GM21447 (cell line): ENCODE measurements at regions not wholly inside any gene's neighbourhood (a gene's known extent, or its start where the extent isn't known, plus 50 kb on each side); places are given as distances from the start of the nearest gene placed in this dataset.

Source experiments
- ATAC-seq: cut with Tn5 transposase; IDR thresholded peaks from one replicate; pipeline ENCODE4 v1.9.1; 2021; ENCODE audit not compliant: unreplicated experiment

DNA sequence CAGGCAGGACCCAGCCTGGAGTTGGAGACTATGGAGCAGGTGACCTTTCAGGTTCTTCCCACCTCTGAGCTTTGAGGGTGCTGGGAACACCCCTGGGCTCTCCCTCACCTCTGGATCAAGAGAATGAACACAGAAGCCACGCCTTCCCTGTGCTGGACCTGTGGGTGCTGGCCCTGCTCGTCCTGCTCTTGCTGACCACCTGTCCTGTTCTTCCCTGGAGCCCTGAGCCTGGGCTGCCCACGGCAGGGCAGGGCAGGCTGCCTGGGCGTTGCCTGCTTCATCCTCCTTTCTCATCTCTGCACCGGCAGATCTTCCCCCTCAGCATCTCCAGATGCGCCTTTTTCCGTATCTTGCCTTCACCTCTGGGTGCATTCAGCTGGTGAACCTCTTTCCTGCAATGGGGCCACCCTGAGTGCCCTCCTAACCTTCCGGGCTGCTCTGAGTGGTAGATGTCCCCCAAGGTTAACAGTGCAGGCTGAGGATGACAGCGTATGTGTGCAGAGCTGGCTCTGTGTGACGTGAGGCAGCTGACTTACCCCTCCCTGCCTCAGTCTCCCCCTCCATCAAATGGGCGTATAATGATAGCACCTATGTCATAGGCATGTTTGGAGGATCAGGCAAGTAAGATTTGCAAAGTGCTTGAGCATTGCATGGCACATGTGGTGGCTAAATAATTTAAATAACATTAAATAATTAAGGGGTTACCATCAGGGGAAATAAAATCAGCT lies 225.8 kb upstream of the CIBAR2 start:
- ATAC-seq = no peak

DNA sequence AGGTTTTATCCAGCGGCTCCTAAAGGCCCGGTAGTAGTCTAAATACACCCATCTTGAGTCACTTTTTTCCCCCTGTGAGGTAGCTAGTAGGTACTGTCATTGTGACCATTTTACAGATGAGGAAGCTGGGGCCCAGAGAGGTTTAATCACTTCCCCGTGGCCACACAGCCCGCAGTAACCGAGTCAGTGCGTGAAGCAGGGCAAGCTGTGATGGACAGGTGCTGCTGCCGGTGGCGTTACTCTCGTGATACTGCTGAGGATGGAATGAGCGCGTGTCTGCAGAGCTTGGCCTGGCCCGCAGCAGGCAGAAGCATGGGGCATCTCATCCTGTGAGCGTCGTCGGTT lies 226.3 kb upstream of the CIBAR2 start:
- ATAC-seq = no peak

DNA sequence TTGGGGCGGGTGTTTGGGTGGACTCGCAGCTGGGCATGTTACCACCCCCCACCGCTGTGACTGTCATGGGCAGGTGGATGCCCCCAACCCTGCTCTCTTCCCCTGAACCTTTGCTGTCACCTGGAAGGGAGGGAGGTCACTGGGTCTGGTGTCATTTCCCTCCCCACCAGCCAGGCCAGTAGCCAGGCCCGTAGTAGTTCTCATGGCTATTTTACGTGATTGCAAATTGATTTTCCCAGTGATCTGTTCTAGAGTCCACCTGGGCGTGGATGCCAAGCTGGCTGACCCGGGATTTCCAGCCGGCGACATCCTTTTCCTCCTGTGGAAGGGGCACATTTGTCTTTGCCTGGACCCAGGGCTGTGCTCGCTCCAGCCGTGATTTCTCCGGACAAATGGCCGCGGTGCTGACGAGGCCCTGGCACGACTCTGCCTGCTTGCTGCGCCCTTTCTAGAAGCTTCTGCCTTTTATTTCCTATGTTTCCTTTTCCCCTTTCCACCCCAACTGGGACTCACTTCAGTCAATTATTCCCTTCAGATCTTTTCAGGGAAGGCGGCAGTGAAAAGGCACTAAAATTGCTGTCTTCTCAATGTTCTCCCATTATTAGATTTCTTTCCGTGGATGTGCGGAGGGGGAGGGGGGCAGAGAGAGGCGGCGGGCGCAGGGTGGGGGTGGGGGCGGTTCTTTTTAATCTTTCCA lies 226.9 kb upstream of the CIBAR2 start:
- no peak for ATAC-seq

DNA sequence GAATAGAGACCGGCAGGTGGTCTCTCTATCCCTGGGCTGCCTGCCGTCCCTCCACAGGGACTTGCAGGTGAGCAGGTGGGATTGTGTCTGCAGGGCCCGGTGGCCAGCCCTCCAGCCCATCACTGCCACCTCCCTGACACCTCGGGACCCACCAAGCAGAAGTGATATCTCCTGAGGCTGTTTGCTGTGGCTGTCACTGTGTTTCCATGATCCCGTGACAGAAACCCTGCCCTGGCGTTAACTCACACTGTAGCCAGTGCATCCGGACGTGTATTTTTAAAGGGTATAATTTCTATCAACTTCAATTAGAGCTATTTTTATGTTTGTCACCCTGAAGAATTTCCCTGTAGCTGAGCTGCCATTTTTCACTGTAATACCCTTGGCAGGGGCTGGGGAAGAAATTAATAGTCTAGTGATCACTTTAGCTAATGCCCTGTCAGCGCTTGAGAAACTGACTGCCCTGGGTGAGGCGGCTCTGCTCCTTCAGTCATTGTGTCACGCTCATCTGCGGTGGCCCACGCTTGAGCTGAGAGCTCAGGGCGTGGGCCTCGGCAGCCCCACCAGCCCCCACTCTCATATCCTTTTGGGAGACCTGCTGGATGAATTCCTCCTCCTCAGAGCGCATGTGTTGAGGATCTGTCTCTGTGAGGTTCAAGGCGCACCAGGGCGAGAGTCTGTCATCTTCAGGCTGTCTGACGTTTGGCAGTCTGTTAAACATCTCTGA lies 229.9 kb upstream of the CIBAR2 start:
- no peak for ATAC-seq

DNA sequence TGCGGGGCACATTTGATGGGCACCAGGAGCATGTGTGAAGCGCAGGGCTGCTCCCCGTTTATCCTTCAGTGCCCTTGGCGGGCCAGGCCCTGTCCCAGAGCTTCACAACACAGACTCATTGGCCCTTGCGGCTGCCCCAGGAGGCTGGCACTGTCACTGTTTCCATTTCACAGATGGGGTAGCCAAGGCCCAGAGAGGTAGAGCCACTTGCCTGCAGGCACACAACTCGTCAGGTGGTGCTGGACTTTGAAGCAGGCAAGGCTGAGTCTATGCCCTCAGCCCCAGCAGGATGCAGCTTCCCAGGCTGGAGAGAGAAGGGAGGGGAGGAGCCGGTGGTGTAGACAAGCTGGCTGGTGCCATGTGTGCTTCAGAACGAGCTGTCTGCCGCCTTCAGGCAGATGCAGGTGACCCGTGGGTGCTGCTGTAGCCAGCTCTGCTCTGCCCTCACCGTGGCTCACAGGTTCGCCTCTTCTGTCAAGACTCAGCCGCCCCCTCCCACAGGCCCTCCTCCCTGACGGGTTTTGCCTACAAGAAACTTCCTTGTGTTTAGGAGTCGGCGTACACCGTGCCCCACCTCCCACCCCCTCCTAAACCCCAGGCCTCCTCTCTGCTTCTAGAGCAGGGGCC lies 232.3 kb upstream of the CIBAR2 start:
- no peak for ATAC-seq

DNA sequence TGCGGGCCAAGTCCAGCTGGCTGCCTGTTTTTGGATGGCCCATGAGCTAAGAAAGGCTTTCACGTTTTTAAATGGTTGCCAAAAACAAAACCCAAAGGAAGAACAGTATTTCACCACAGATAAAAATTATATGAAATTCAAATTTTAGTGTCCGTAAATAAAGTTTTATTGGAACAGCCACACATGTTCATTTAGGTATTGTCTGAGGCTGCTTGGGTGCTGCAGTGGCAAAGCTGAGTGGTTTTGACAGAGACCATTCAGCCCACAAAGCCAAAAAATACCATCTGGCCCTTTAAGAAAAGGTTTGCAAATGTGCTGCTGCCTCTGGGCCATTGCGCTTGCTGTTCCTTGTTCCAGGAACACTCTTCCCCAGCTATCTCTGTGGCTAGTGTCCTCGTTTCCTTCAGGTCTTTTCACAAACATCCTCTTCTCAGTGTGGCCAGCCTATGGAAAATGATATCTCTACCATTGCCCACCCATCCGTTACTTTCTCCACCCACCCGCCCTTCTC lies 232.9 kb upstream of the CIBAR2 start:
- no peak for ATAC-seq

DNA sequence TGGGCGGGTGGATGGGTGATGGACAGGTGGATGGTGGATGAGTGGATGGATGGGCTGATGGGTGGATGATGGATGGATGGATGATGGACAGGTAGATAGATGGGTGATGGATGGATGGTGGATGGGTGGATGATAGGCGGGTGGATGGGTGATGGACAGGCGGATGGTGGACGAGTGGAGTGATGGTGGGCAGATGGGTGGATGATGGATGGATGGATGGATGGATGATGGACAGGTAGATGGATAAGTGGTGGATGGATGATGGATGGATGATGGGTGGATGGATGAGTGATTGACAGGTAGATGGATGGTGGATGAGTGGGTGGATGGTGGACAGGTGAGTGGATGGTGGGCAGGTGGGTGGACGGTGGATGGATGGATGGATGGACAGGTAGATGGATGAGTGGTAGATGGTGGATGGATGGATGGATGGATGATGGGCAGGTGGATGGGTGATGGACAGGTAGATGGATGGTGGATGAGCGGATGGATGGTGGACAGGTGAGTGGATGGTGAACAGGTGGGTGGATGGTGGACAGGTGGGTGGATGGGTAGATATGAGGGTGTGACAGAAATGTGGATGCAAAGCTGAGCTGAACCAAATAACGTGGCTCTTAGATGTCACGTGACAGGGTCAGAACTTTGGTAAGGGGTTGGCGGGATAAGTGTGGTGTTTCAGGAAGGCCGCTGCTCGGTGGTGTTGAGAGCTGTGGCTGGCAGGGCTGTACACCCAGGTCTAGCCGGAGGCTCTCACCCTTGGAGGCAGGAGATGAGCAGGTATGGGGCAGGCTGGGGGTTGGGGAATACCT lies 234.3 kb upstream of the CIBAR2 start:
- no peak for ATAC-seq

DNA sequence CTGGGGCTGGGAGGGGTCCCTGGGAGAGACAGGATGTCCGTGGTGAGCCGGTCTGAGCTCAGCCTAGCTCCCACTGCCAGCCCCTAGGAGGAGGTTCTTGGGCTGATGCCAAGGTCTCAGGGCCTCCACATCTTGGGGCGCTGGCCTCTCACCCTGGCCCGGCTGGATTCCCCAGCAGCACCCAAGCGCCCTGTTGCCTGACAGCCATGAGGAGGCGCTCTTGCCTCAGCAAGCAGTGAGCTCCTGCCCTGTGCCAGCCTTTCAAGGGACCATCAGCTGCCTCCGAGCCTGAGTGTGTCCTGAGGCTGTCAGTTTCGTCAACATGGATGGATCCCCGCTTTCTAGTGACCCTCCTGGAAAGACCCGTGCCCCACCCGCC lies 234.9 kb upstream of the CIBAR2 start:
- ATAC-seq = no peak

DNA sequence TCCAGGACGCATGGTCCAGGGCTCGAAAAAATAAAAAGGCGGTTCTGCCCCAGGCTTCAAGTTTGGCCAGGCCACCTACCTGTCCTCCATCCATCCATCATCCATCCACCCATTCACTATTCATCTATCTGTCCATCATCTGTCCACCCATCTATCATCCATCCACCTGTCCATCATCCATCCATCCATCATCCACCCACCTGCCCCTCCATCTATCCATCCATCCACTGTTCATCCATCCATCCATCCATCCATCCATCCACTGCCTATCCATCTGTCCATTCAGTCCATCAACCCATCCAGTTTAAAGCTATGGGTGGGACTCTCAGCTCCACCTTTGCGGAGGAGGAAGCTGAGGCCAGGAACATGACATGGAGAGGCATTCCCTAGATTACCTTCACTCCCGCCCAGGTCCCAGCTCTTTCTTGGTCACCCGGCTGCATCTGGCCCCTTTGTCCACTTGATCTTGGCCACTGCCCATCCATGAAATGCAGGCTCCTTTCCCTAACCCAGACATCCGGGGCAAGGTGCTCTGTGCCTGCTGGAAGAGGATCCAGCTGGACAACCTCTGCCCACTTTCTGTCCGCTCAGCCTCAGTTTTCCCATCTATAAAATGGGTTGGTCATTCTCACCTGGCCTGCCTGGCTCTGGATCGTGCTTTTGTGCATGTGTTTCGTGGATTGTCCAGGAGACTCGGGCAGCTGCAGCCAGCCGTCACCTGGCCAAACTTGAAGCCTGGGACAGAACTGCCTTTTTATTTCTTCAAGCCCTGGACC lies 236.0 kb upstream of the CIBAR2 start:
- ATAC-seq = no peak

DNA sequence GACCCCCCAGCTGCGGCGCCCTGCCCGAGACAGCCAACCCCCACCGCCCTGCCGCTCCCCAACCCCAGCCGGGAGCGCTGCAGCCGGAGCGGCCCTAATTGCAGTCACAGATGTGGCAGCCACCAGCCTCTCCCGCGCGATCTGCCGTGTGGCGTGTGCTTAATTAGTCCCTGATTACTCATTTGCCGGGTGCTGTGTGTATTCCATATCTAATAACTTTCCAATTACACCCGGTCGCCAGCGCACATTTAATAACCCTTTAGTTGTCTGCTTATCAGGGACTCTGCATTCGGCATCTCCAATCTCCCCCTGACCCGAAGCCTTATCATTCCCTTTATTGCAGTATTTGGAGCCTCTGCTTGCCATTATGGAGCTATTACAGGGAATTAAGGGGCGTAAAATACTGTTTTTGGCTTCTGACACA lies 236.7 kb upstream of the CIBAR2 start:
- ATAC-seq = no peak

DNA sequence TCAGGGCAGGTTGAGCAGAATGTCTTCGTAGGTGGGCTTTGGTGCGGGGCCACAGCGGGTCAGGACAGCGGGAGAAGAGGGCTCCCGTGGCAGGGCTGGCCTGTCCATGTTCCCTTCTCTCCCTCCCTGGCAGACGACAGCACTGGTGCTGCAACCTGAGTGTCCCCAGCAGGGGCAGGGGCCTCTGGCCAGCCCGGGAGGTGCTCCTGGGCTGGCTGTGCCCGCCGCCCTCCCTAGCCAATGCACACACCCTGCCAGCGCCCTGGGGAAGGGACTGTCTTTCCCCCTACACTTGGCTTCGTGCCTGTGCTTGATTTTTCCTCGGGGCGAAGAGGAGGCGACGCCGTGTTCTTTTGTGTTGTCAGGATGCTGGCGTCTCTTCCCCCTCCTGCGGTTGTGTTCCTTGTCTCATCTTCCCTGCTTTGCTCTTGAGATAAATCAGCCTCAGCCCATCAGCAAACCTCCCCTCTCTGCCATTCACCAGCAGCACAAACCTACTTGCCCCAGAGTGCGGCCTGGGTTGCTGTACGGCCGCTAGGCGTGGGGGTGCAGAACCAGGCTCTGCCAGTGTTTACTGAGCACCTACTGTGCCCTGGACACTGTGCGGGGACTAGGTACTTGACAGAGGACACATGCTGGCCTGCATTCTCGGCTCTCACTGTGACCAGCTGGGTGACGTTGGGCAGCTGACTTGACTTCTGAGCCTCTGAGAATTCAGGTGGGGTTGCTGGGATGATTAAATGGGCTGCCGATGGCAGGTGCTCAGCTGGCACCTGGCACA lies 237.3 kb upstream of the CIBAR2 start:
- no peak for ATAC-seq

DNA sequence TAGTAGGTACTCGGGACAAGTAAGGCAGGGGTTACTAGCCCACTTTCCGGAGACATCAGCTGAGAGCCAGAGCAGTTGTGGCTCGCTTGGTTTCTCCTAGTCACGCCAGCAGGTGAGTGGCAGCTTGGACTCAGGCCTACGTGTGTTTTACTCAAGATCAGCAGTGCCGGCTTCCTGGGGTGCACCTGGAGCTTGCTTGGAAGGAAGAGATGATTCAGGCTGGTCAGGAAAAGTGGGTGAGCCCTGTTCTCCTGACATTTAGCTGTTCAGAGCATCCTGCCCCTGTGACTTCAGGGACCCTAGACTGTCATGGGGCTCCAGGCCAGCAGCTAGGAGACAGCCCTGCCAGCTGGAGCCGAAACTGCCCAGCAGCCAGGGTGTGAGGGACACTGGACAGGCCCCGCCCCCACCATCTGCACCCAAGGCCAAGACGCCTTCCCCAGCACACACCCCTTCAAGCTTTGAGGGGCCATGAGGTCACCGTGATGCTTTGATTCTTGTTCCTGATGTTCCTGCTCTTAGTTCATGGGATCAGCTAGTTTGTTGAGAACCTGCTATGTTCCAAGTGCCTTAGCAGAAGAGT lies 238.0 kb upstream of the CIBAR2 start:
- no peak for ATAC-seq

DNA sequence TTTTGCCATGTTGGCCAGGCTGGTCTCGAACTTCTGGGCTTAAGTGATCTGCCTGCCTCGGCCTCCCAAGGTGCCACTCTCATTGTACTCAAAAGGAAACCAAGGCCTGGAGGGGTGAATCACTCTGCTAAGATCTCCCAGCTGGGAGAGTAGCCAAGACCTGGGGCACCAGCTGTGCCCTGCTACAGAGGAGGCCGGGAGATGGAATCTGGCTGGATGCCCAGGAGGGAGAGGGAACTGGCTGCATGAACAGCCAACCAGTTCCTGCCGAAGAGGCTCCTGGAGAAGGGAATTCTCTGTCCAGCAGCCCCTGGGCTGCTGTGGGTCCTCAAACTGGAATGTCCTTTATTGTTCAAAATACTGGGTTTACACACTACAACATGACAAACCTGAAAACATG lies 238.7 kb upstream of the CIBAR2 start:
- ATAC-seq = no peak

DNA sequence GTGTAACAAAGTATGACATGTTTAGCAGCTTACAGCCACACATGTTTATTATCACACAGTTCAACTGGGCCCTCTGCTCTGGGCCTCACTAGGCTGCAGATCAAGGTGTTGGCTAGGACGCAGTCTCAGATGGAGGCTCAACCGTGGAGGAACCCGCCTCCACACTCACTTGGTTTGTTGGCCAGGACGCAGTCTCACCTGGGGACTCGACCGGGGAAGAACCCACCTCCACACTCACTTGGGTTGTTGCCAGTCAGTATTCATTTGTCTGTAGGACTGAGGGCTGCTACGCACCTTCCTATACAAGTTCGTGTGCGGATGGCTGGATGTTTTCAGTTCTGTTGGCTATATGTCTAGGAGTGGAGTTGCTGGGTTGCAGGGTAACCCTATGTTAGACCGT lies 240.7 kb upstream of the CIBAR2 start:
- ATAC-seq = no peak

DNA sequence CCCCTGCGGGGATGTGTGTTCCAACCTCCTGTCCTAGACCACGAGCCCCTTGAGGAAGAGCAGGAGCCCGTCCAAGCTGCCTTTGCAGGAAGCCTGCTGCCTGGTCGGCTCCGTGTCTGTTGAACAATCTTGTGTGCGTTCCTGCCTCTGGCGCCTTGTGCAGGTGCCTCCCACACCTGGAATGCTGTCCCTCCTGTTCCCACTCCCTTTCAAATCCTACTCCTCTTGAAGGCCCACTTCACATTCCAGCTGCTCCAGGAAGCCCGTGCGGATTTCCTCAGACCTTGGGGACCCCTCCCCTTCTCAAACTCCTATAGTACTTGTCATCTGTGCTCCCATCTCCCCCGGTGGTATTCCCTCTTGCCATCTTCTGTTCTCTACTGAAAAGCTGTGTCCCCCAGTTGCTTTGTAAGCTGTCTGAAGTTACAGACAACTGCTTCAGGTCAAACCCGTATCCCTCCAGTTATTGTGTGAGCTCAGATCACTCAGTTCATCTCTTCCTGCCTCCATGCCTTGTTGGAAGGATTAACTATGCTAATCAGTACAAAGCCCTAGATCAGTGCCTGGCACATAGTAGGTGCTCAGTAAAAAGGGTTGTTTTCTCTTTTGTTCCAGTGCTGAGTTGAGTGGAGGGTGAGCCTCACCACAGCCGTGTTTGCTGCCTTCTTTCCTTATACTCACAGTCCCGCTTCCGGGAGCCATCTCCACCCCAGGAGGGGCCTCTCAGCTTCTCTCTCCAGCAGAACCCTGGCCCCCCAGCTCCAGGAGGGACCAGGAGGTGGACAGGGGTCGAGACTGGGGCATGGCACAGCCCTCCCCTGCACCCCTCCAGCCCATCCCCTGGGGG lies 241.8 kb upstream of the CIBAR2 start:
- ATAC-seq = no peak

DNA sequence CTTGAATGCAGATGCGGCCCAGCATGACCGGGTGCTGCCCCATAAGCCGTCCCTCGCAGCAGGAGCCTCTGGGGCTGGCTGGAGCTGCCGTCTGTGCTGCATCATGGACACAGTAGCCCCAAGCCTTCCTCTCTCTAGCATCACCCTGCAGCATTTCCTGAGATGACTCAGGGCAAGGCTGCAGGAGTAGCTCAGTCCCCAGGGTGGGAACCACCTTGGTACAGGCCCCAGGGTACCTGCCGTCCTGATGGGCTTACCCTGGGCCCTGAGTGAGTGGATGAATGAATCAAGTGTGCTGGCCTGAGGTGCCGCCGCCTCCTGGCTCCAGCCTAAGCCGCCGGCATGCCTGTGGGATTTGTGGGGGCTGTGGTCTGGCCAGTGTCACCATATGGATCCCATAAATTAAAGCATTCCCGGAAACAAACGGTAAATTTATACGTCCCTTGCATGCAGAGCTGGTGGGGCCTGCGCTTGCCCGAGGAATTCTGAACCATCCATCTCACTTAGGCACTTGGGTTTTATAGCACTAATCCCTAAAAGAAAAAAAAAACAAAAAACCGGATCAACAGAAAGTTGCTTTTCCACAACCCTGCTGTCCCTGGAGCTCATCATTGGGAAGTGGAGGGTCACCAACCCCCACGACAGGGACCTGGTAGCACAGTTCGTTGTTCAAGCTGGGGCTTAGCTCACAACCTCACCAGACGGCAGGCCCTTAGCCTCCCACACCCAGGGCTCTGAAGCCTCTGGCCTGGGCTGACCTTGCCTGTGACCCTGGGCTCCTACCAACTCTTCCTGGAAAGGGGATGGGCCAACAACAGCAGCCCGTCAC lies 242.6 kb upstream of the CIBAR2 start:
- no peak for ATAC-seq

DNA sequence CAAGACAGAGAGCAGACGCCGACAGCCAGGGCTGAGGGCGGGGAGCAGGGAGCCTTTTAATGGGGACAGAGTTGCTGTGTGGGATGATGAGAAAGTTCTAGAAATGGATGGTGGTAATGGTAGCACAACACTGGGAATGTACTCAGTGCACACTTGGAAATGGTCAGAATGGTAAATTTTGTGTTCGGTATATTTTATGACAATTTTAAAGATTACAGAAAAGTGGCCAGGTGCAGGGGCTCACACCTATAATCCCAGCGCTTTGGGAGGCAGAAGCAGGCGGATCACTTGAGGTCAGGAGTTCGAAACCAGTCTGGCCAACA lies 243.2 kb upstream of the CIBAR2 start:
- no peak for ATAC-seq
